CD14-positive monocyte (primary cell): ENCODE measurements at regions not wholly inside any gene's neighbourhood (a gene's known extent, or its start where the extent isn't known, plus 50 kb on each side); places are given as distances from the start of the nearest gene placed in this dataset.

Source experiments
- DNase-seq, 3 donors: peaks; one replicate each; pipeline ENCODE4 v3.0.0-alpha.2; 2011 to 2022
- H2AFZ ChIP-seq: 2 replicates; pipeline ENCODE4 v1.6.0; 2012; ENCODE audit warnings: mild to moderate bottlenecking, low read depth, low read length, inconsistent platforms; ENCODE audit not compliant: insufficient read depth, poor library complexity, severe bottlenecking
- H3K27ac ChIP-seq, 2 donors: 1 replicate in 1 of 2; 2 replicates in 1 of 2; pipeline ENCODE4 v1.5.1; 2012 to 2013; ENCODE audit warnings: low read length in 2 of 2, control low read depth in 1 of 2, inconsistent platforms in 1 of 2, low read depth in 1 of 2, mild to moderate bottlenecking in 1 of 2
- H3K27me3 ChIP-seq, 2 donors: one replicate each; pipeline versions ENCODE4 v1.6.0 to v1.6.1; 2011 to 2013; ENCODE audit warnings: low read length in 2 of 2; ENCODE audit not compliant: control insufficient read depth in 2 of 2, insufficient read depth in 2 of 2
- H3K36me3 ChIP-seq, 2 donors: replicated peaks in 1 of 2; 1 replicate in 1 of 2; 2 replicates in 1 of 2; pipeline versions ENCODE4 v1.5.1 to v1.6.1; 2012 to 2013; ENCODE audit warnings: low read length in 2 of 2, control low read depth in 1 of 2, inconsistent platforms in 1 of 2, mild to moderate bottlenecking in 1 of 2; ENCODE audit not compliant: insufficient read depth in 2 of 2, control insufficient read depth in 1 of 2
- H3K4me1 ChIP-seq, 2 donors: 1 replicate in 1 of 2; 2 replicates in 1 of 2; pipeline versions ENCODE4 v1.5.1 to v1.6.1; 2012 to 2013; ENCODE audit warnings: low read length in 2 of 2, control low read depth in 1 of 2, inconsistent platforms in 1 of 2, mild to moderate bottlenecking in 1 of 2, moderate library complexity in 1 of 2; ENCODE audit not compliant: insufficient read depth in 2 of 2, control insufficient read depth in 1 of 2
- H3K4me2 ChIP-seq: replicated peaks from 2 replicates; pipeline ENCODE3; 2012; ENCODE audit warnings: low read length, moderate library complexity, mild to moderate bottlenecking; ENCODE audit not compliant: poor library complexity, severe bottlenecking; ENCODE audit errors: extremely low read depth
- H3K4me3 ChIP-seq, 3 experiments: fragments of 200-600 bp in 1 of 3; sonication (generic) in 1 of 3; replicated peaks in 1 of 3; 1 replicate in 2 of 3; 2 replicates in 1 of 3; pipeline ENCODE4 v1.5.1; 2011 to 2013; ENCODE audit warnings: low read length in 3 of 3, mild to moderate bottlenecking in 3 of 3, control low read depth in 2 of 3, low read depth in 2 of 3, inconsistent platforms in 1 of 3, moderate library complexity in 1 of 3
- H3K79me2 ChIP-seq: 2 replicates; pipeline ENCODE4 v1.6.0; 2012; ENCODE audit warnings: mild to moderate bottlenecking, control low read depth, inconsistent platforms, low read length, moderate library complexity; ENCODE audit not compliant: insufficient read depth
- H3K9ac ChIP-seq: 2 replicates; pipeline ENCODE4 v1.6.0; 2017; ENCODE audit warnings: low read length, mild to moderate bottlenecking; ENCODE audit not compliant: insufficient read depth, poor library complexity, severe bottlenecking
- H3K9me3 ChIP-seq, 2 donors: replicated peaks in 1 of 2; 1 replicate in 1 of 2; 2 replicates in 1 of 2; pipeline versions ENCODE4 v1.5.1 to v1.6.1; 2012 to 2013; ENCODE audit warnings: low read length in 2 of 2, control low read depth in 1 of 2; ENCODE audit not compliant: control insufficient read depth in 1 of 2, insufficient read depth in 1 of 2
- H4K20me1 ChIP-seq: 2 replicates; pipeline ENCODE4 v1.6.0; 2012; ENCODE audit warnings: mild to moderate bottlenecking, low read length, control low read depth, moderate library complexity; ENCODE audit not compliant: insufficient read depth
- H3K27ac Mint-ChIP-seq, 7 donors: one replicate each; pipeline ENCODE4 v1.8.0; 2020; ENCODE audit warnings: mild to moderate bottlenecking in 7 of 7, mixed read lengths in 7 of 7, moderate library complexity in 6 of 7, inconsistent platforms in 2 of 7
- H3K27me3 Mint-ChIP-seq, 3 donors: one replicate each; pipeline ENCODE4 v1.8.0; 2021 to 2022; ENCODE audit warnings: low read depth in 3 of 3, mild to moderate bottlenecking in 3 of 3, mixed read lengths in 3 of 3, moderate library complexity in 3 of 3, inconsistent platforms in 1 of 3
- H3K36me3 Mint-ChIP-seq, 2 donors: one replicate each; pipeline ENCODE4 v1.8.0; 2020; ENCODE audit warnings: mixed read lengths in 2 of 2, inconsistent platforms in 1 of 2, mild to moderate bottlenecking in 1 of 2
- H3K4me1 Mint-ChIP-seq: one replicate; pipeline ENCODE4 v1.8.0; 2020; ENCODE audit warnings: mild to moderate bottlenecking, mixed read lengths
- H3K4me3 Mint-ChIP-seq, 2 donors: one replicate each; pipeline ENCODE4 v1.8.0; 2020; ENCODE audit warnings: mild to moderate bottlenecking in 2 of 2, mixed read lengths in 2 of 2, moderate library complexity in 1 of 2
- H3K9me3 Mint-ChIP-seq, 7 donors: one replicate each; pipeline ENCODE4 v1.8.0; 2020 to 2022; ENCODE audit warnings: mixed read lengths in 7 of 7, mild to moderate bottlenecking in 6 of 7, moderate library complexity in 6 of 7, inconsistent platforms in 2 of 7
- WGBS: methylation state at CpG from one replicate; pipeline ENCODE4 v1.1.5; 2013; ENCODE audit warnings: missing lambda C conversion rate; ENCODE audit not compliant: insufficient coverage; 5-methylcytosine and 5-hydroxymethylcytosine counted together
- intact Hi-C, 2 donors: fragments of 100-400 bp; cut with micrococcal nuclease; formaldehyde crosslinking; loops; one replicate each; pipeline versions ENCODE4 v1.15.0 to v1.15.1; 2023
- TF ChIP-seq, protein P1 (sequence below): fragments of 200-600 bp; IDR thresholded peaks from one replicate; pipeline ENCODE4 v1.8.0; 2022; ENCODE audit warnings: antibody characterized with exemption, mild to moderate bottlenecking

DNA sequence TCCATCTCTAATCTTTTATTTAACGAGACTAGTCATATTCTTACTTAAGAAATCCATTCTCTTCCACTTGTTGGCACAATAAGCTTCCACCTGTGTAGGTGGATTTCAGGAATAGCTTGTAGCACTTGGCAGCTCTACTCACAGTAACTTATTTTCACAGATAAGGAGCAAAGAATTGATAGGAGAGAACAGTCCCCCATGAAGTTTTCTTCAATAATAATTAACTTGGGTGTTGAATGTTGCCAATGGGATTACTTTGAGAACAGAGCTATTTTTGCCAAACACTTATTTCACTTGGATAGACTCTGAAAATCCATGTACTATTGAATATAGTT is 1388.6 kb upstream of the PIK3C3 start:
- H3K9me3 ChIP-seq = no peaks in the 10 kb centered on the region
- H3K4me3 ChIP-seq = no peak overlapping the region
- no CpG with 5 or more reads among the region's 1 CpG for WGBS
- H3K9ac ChIP-seq = no peak overlapping the region
- H3K79me2 ChIP-seq = no peaks in the 10 kb centered on the region
- Mint-ChIP-seq H3K27ac (no peak overlapping the region), H3K27me3 (no peaks in the 10 kb centered on the region), H3K9me3 (peaks cover 0 to 2% (median 0%) of the 10 kb centered on the region in 7 donors), H3K4me1 (no peaks in the 10 kb centered on the region), H3K4me3 (no peak overlapping the region), H3K36me3 (no peaks in the 10 kb centered on the region)
- H3K36me3 ChIP-seq = no peaks in the 10 kb centered on the region
- intact Hi-C loops = no loop called here
- no peak overlapping the region for H3K27ac ChIP-seq
- no peak for DNase-seq
- H3K4me1 ChIP-seq = no peaks in the 10 kb centered on the region
- TF ChIP-seq, protein P1, sequence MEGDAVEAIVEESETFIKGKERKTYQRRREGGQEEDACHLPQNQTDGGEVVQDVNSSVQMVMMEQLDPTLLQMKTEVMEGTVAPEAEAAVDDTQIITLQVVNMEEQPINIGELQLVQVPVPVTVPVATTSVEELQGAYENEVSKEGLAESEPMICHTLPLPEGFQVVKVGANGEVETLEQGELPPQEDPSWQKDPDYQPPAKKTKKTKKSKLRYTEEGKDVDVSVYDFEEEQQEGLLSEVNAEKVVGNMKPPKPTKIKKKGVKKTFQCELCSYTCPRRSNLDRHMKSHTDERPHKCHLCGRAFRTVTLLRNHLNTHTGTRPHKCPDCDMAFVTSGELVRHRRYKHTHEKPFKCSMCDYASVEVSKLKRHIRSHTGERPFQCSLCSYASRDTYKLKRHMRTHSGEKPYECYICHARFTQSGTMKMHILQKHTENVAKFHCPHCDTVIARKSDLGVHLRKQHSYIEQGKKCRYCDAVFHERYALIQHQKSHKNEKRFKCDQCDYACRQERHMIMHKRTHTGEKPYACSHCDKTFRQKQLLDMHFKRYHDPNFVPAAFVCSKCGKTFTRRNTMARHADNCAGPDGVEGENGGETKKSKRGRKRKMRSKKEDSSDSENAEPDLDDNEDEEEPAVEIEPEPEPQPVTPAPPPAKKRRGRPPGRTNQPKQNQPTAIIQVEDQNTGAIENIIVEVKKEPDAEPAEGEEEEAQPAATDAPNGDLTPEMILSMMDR = no peak
- no peak overlapping the region for H3K4me2 ChIP-seq
- no peak overlapping the region for H2AFZ ChIP-seq
- no peaks in the 10 kb centered on the region for H3K27me3 ChIP-seq
- H4K20me1 ChIP-seq = no peaks in the 10 kb centered on the region

DNA sequence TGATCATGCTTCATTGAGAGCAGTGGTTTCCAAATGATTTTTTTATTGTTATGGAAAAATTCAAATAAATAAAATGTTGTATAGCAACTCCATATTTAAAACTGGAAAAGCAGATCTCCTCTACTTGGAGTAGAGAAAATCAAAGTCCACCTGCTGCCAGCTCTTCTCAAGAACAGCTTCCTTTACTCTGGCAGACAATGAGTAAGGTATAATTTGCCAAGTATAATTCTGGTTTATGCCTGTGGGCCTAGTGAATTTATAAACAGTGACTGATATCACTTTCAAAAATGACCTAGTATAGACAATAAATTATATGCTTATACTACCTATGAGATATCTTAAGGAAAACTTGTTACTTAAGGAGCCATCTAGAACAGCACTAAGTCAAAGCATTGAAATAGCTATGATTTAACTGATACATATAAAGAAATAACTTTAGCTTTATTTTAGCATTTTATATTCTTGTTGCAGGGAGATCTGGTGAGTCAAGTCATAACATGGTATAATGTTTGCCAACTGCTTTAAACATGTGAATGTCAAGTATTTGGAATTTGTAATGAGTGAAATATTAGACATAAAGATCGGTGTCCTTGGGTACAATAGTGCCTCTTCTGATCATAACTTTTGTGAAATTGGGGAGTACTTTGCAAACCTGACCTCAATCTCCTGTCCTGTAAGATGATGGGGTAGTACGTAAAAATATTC is 1389.1 kb upstream of the PIK3C3 start:
- H2AFZ ChIP-seq = no peak overlapping the region
- H3K27me3 ChIP-seq = no peaks in the 10 kb centered on the region
- no peaks in the 10 kb centered on the region for H3K36me3 ChIP-seq
- H3K4me1 Mint-ChIP-seq = no peaks in the 10 kb centered on the region
- TF ChIP-seq, protein P1 = no peak
- no peaks in the 10 kb centered on the region for H3K27me3 Mint-ChIP-seq
- intact Hi-C loops = no loop called here
- H3K4me3 Mint-ChIP-seq = no peak overlapping the region
- H3K9me3 Mint-ChIP-seq = peaks cover 0 to 2% (median 0%) of the 10 kb centered on the region in 7 donors
- H3K27ac ChIP-seq = no peak overlapping the region
- H3K27ac Mint-ChIP-seq = no peak overlapping the region
- H3K79me2 ChIP-seq = no peaks in the 10 kb centered on the region
- no peaks in the 10 kb centered on the region for H3K4me1 ChIP-seq
- DNase-seq = no peak
- no peaks in the 10 kb centered on the region for H3K36me3 Mint-ChIP-seq
- WGBS = no CpG with 5 or more reads among the region's 2 CpGs
- H3K4me2 ChIP-seq = no peak overlapping the region
- H3K9ac ChIP-seq = no peak overlapping the region
- no peaks in the 10 kb centered on the region for H4K20me1 ChIP-seq
- H3K4me3 ChIP-seq = no peak overlapping the region
- H3K9me3 ChIP-seq = no peaks in the 10 kb centered on the region
